SHP77 treated with DMSO at 0.1 percent for 48 hours (cell line): ENCODE measurements at regions not wholly inside any gene's neighbourhood (a gene's known extent, or its start where the extent isn't known, plus 50 kb on each side); places are given as distances from the start of the nearest gene placed in this dataset.
A peak's percentile ranks its signal among the peaks of the same experiment; 100 is the strongest.
"Not testable (repeated sequence)": the region's sequence is repeated elsewhere in the genome, so short reads cannot be mapped to it uniquely, and the experiment has no call there.

Source experiments
- DNase-seq: peaks from one replicate; lab custom pipeline; 2025; lab: John Stamatoyannopoulos, UW

DNA sequence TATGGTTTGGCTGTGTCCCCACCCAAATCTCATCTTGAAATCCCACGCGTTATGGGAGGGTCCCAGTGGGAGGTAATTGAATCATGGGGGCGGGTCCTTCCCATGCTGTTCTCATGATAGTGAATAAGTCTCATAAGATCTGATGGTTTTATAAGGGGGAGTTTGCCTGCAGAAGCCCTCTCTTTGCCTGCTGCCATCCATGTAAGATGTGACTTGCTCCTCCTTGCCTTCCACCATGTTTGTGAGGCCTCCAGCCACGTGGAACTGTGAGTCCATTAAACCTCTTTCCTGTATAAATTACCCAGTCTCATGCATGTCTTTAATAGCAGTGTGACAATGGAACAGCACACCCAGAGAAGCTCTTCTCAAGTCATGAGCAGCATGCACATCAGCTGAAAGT is 119.1 kb upstream of the CARD11 start:
- not testable (repeated sequence) for DNase-seq

DNA sequence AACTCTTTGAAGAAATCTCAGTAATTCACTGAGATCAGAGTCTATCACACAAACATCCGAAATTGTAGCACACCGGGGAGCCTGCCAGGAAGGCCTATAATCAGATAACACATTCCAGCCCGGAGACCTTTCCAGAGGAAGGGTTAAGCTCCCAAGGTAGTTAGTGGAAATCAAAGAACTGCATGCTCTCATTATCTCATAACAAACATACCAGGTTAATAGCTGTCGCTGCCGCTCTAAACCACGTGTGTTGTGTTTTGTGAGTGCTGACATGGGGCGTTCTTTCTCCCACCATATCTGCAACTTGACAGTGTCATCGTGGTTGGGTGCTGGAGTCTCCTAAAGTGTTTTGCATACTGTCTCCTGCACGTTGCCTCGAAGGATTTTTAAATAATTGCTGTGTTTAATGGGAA is 120.7 kb upstream of the CARD11 start:
- DNase-seq: no peak

DNA sequence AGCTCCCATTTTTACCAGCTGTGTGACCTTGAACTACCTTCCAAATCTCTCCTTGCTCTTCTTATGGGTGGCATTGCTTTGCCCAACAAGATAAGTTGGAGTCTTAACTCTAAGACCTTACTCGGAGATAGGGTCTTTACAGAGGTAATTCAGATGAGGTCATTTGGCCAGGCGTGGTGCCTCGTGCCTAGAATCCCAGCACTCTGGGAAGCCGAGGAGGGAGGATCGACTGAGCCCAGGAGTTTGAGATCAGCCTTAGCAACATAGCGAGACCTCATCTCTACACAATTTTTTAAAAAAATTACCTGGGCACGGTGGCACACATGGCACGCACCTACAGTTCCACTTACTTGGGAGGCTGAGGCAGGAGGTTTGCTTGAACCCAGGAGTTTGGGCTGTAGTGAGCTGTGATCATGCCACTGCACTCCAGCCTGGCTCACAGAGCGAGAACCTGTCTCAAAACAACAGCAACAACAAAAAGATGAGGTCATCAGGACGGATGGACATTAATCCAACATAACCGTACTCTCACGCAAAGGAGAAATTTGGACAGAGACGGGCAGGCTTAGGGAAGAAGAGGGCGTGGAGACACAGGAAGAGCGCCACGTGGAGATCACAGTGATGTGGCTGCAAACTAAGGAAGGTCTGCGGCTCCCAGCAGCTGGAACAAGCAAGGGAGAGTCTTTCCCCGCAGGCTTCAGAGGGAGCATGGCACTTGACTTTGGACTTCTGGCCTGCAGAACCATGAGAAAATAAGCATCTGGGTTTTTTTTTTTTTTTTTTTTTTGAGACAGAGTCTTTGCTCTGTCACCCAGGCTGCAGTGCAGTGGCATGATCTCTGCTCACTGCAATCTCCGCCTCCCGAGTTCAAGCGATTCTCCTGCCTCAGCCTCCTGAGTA is 122.3 kb upstream of the CARD11 start:
- DNase-seq: no peak

DNA sequence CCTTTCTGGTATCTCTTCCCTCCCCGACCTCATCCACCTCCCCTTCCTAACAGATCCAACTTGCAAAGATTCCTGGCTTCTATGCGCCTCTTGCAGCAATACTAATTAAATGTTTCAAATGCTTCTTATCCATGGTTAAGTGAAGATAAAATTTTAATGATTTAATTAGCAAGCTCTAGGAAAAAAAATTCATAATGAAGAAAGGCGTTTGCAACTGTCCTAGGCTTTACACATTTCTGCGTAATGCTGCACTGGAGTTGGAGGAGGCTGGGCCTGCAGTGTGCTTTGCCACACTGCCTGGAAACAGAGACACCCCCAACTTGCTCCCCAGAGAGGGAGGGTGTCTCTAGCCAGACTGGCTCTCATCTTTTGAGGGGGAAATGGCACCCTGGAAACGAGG is 123.9 kb upstream of the CARD11 start:
- DNase-seq: no peak

DNA sequence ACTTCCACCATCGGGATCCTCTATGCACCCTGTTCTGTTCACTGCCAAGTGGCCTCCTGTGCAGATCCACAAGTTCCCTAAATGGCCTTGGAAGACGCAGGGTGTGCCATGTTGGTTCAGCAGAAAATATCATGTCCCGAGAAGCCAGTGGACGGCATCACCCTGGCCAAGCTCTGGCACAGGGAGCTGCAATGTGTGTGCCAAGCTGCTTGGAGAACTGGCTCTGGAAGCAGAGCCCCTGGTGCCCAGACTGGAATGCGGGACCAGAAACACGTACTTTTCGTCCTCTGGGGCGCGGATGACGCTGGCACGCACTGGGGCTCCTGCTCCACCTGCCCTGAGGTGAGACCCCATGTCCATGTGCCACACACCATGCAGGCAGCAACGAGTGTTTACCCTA is 124.7 kb upstream of the CARD11 start:
- no peak for DNase-seq

DNA sequence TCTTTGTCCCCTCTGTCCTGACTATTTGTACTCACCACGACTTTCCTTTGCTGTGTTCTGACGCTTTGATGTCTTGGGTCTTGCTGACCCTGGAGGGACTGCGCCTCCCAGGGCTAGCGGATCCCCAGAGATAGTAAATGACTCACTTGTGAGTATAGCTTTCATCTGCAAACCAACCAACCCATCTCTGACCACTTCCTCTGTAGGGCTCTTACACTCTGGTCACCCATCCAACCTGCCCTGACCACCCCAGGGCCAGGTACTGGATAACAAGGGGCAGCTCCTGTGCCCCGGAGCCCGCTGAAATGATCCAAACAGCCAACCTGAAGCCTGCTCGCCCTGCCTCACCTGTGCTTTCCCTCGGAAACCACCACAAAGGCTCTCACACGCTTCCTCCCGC is 125.2 kb upstream of the CARD11 start:
- no peak for DNase-seq

DNA sequence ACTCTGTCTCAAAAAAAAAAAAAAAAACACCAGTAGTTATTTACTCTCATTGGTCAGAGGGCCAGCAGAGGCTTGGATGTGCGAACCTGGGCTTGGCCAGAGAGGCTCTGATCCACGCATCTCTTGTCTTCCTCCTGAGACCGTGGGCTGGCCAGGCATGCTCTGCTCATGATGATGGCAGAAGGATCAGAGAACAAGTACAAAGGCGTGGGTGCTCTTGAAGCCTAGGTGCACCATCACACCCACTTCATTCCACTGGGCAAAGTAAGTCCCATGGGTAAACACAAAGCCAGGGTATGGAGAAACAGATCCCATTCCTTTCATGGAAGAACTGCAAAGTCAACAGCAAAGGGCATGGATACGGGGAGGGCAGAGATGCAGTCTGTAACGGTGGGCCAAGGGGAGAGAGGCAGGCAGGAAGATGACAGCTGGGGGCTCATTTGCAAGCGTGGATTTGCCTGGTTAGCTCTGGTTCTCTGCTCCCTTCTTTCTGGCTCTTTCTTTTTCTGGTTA is 128.2 kb upstream of the SDK1 start:
- DNase-seq: no peak

DNA sequence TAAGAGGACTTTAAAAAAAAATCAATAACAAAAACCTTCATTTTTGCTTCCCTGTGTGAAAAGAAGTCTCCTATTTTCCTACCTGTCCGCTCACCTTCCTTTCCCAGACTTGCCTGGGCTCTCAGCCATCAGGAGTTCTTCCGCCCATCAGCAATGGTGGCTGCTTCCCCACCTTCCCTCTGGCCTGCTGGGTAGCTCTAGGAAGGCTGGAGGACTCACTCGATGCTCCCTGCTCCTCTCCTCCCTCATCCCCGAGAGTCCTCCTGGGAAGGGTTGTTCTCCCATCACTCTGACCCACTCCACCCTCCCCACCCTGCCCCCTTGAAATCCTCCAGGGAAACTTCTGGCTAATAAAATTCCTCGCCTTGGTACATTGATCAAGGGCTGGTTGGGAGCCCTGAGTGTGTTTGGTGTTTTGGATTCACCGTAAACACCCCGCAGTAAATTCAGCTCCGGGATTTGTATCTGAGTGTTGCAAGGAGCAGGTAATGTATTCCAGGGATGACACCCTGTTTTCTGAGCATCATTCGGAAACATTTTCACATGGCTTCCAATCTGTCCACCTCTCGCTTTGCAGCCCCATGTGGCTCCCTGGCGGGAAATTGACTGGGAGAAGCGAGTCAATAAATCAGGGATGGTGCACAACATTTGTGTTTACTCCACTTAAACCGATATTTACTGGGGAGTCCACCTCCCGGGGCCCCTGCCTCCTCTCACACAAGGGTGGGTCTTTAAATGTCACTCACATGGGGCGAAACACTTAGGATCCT is 126.4 kb upstream of the SDK1 start:
- DNase-seq: no peak

DNA sequence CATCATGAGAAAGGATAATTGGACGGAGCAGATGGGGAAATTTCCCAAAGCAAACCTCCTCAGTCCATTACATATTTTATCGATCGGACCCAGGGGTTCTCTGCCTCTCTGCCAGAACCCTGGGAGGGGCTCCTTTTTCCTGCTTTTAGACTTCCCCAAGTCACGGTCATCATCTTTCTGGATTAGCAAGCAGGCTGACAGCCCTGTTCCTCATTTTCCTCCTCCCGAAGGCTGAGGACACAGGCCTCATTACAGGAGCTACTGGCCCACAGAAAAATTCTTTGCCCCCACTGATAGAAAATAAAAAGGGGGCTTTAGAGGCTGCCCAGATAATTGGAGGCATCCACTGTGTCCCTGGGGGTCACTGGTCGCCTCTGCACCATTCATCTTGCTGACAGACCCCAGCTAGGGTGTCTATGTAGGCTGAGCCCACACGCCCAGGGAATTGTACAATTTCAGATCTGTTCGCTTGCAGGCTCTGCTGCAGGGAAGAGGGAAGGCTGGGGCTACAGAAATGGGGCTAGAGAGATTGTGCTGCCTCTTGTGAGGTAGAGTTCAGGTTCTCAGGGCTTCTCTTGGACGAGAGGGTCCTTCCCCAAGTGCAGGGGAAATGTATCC is 125.7 kb upstream of the SDK1 start:
- DNase-seq: no peak

DNA sequence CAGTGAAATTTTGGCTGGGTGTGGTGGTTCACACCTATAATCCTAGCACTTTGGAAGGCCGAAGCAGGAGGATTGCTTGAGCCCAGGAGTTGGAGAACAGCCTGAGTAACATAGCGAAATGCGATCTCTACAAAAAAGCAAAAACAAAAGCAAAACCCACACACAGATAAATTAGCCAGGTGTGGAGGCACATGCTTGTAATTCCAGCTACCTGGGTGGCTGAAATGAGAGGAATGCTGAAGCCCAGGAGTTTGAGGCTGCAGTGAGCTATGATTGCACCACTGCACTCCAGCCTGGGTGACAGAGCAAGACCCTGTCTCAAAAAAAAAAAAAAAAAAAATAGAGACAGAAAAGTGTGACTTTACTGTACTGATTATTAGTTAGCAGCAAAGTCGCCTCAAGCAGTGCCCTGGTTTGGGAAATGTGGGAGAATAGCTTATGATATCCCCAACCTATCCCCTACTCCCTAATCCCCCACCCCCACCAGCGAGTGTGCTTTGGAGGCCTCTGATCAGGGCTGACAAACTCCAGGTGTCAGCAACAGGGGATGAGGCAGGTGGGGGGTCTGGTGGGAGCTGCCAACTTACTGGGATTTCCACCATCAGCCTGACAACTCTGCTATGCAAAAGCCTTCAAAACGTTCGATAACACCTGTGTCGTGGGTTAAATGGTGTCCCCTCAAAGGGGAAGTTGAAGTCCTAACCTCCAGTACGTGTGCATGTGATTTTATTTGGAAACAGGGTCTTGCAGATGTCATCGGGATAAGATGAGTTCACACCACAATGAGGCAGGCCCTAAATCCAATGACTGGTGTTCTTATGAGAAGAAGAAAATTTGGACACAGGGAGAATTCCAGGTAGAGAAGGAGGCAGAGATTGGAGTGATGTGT is 124.7 kb upstream of the SDK1 start:
- DNase-seq: no peak

DNA sequence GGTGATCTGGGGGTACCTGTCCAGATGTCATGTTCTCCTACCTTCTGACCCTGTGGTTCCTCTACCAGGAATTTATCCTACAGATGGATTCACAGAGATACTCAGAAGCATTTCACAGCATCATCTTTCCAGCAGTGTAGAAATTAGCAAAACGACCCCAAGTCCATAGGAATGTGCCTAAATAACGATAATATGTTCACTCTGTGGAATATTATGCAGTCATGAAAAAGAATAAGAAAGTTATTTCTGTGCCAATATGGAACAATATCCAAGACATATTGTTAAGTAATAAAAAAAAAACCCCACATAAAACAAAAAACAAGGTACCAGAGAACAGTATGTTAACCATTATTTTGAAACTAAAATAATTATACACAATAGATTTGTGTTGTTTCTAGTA is 123.8 kb upstream of the SDK1 start:
- no peak for DNase-seq

DNA sequence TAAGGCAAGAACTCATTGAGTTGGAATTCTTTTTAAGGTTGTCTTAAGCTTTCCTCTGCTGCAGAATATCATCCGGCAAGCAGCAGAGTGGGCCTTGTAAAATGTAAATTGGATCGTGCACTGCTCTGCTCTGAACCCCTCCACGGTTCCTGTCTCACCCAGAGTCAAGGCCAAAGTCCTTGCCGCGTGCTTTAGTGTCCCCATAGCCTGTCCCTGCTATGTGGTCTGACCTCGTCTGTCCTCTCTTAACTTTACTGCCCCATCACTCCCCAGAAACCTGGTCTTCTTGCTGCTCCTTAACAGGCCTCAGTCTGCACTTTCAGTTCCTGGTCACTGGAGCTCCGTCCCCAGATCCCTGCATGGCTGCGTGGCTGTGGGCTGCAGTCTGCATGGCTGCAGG is 121.6 kb upstream of the SDK1 start:
- no peak for DNase-seq

DNA sequence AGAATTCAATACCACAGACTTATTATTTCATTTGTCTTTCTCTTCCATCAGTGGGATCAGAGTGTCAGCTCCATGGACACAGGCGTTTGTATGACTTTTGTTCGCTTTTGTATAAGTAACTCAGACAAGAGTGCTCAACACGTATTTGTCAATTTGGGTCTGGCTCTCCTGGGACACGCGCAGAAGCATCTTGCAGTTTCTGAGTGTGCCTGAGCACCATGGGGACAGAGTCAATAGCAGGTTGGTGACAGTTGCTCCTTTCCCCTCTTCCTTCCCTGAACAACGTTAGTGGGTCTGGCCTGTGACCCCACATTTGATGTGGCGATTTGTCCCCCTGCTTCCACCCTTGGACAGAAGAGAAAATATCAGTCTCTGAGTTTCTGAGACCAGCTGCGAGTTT is 120.4 kb upstream of the SDK1 start:
- no peak for DNase-seq

DNA sequence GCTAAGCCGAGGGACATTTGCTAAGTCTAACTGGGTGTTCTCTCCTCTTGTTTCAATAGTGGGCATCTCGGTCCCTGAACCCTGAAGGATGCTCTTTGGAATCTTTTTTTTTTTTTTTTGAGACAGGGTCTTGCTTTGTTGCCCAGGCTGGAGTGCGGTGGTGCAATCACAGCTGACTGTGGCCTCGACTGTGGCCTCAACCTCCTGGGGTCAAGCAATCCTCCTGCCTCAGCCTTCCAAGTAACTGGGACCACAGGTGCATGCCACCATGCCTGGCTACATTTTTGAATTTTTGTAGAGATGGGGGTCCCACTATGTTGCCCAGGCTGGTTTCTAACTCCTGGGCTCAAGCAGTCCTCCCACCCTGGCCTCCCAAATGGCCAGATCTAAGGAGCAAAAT is 119.0 kb upstream of the SDK1 start:
- not testable (repeated sequence) for DNase-seq

DNA sequence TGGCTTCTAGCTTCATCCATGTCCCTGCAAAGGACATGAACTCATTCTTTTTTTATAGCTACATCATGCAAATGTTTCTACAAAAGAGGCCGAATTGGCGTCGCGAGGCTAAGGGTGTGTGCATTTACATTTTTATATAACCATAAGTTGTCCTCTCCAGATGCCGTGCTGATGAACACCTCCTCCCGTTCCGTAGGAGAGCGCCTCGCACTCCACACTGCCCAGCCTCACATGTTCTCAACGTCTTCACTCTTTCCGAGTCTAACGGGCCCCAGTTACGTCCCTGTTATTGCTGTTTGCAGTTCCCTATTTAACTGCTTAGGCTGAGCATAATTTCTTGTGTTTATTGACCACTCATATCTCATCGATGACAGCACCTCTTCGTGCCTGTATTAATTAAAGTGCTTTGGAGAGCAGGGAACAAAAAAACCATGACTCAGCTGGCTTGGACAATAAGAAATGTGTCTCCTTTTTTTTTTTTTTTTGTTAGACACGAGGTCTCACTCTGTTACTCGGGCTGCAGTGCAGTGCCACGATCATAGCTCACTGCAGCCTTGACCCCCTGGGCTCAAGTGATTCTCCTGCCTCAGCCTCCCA is 113.5 kb upstream of the SDK1 start:
- peak; percentile 35 for DNase-seq

DNA sequence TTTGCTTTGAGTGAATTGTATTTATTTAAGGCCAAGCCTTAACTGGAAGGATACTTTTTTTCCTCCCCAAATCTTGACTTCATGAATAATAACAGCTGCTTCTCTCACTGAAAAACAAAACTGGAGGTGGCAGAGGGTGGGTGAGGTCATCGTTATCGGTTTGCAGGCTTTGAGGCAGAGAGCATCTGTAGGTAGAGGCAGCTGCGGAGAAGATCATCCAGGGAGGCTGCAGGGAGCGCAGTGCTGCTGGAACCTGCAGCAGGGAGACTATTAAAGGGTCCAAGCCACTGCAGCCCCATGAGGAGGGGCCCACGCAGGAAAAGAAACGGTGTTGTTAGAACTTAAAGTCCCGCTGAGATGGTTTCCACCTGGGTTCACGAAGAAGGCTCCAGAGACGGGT is 112.1 kb upstream of the SDK1 start:
- DNase-seq: peak; percentile 31

DNA sequence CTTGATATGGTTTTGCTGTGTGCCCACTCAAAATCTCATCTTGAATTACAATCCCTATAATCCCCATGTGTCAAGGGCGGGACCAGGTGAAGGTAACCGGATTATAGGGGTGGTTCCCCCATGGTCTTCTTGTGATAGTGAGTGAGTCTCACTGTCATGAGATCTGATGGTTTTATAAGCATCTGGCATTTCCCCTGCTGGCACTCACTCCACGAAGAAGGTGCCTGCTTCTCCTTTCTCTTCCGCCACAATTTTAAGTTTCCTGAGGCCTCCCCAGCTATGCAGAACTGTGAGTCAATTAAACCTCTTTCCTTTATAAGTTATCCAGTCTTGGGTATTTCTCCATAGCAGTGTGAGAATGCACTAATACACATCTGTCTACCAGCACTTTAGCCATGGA is 109.5 kb upstream of the SDK1 start:
- no peak for DNase-seq

DNA sequence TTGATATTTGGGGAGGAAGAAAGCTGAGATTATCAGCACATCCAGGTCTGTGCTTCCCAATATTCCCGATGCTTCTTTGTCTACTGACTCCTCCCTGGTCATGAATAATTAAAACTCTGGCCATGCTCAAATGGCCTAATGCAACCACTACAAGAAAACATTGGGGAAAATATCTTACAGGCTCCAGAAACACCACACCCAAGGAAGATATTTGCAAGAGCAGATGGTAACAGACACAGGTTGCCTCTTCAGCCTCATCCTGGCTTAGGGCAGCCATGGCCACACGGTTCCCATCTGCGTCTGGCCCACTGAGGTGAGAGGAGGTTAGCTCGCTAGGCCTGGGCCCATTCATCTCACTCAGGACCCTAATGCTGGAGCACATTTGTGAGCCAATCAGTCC is 108.4 kb upstream of the SDK1 start:
- no peak for DNase-seq

DNA sequence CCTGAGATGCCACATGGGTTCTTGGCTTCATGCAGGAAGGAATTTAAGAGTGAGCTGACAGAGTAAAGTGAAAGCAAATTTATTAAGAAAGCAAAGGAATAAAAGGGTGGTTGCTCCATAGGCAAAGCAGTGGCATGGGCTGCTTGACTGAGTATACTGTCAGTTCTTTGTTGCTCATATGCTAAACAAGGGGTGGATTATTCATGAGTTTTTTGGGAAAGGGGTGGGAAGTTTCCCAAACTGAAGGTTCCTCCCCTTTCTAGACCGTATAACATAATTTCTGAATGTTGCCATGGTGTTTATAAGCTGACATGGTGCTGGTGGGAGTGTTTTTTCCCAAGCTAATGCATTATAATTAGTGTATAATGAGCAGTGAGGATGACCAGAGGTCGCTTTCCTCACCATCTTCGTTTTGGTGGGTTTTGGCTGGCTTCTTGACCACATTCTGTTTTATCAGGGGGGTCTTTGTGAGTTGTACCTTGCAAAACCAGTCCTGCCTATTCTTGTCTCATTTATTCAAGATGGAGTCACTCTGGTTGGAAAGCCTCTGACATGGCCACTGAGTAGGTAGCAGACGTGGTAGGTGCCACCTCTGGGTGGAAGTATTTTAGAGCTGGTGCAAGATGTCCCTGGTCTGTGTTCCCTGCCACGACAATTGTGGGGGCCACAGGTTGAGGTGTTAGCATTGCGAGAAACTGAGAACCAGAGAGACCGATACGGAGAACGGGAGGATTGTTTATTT is 107.5 kb upstream of the SDK1 start:
- DNase-seq: no peak

DNA sequence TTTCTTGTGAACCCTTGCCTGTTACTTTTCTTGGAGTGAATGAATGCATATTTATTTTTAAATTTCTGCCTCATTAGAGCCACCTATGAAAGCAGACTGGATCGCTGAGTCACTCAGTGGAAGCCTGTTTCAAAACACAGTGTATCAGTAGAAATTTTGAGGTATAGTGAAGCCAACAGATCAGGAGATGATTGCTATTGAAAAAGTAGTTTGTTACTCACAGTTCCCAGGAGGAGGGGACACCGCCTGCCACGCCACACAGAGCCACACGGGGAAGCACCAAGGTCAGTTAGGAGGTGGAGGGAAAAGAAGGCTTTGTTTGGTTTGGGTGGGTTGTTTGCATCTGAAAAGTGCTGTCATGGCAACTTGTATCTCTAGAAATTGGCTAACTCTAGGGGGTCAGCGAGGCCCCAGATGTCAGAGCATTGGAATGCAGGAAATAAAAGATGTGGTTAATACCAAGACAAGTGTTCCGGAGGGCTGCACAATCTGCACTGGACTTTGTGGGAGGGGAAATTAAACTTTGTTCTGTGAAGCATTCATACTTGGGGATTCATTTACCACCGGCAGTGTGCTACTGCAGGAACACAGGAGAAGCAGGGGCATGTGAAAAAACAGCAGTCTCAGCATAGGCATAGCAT is 106.4 kb upstream of the SDK1 start:
- no peak for DNase-seq
